ENCODE measurements at regions not wholly inside any gene's neighbourhood (a gene's known extent, or its start where the extent isn't known, plus 50 kb on each side); places are given as distances from the start of the nearest gene placed in this dataset.

- H3K9ac ChIP-seq (replicated peaks; ENCODE audit: extremely low read depth, insufficient read depth, low read length): no peak overlapping the region
- no peak overlapping the region for H3K4me3 ChIP-seq (replicated peaks in 1 of 3; ENCODE audit: insufficient read depth in 1 of 3, low read depth in 1 of 3, low read length in 3 of 3)
- dilution Hi-C loops (cut with MboI; ENCODE audit: extremely low pct_ligation_motif_present, low sequenced_read_pairs) (no loop called here), intact Hi-C loops (cut with micrococcal nuclease) (no loop called here)
- CTCF ChIA-PET: interaction anchor here (1.3 kb wide), 1 partner anchor 254 kb away, joined by 3 read pairs; no protein-coding TSS in a partner anchor
- DNase-seq (ENCODE audit: low read depth, low spot score): no peak
- TF ChIP-seq GATA2 (IDR thresholded peaks at IDR 0.05; ENCODE audit: insufficient read depth, insufficient read length, low read depth, low read length) (no peak), CTCF (IDR thresholded peaks at IDR 0.05; ENCODE audit: extremely low read depth in 1 of 2, insufficient read depth in 1 of 2, low read depth in 1 of 2, low read length in 2 of 2) (no peak), MAX (IDR thresholded peaks at IDR 0.05; ENCODE audit: insufficient read depth, insufficient read length) (no peak), POLR2A (IDR thresholded peaks at IDR 0.05; ENCODE audit: low read depth, low read length) (no peak), MYC (IDR thresholded peaks at IDR 0.05; ENCODE audit: low read depth, low read length) (no peak), FOS (IDR thresholded peaks at IDR 0.05; ENCODE audit: borderline replicate concordance, insufficient read depth, low read length) (no peak), JUN (IDR thresholded peaks at IDR 0.05; ENCODE audit: borderline replicate concordance, insufficient read depth, insufficient read length, low read depth) (no peak), EZH2 (IDR thresholded peaks at IDR 0.05; ENCODE audit: borderline replicate concordance, low read depth, low read length, severe bottlenecking) (no peak), POLR2AphosphoS5 (IDR thresholded peaks at IDR 0.05; ENCODE audit: insufficient read depth, low read depth, low read length) (no peak)
- POLR2A ChIA-PET: no interaction called here
- no peaks in the 10 kb centered on the region for H3K4me1 ChIP-seq (ENCODE audit: control insufficient read depth, extremely low read depth, insufficient read depth, low read length)
- H3K9me3 ChIP-seq (replicated peaks; ENCODE audit: control insufficient read depth, insufficient read depth, low read length): no peaks in the 10 kb centered on the region
- no peak overlapping the region for H3K4me2 ChIP-seq (ENCODE audit: insufficient read depth, low read length)
- BruUV-seq (replicated peaks): no TSS peak
- H3K27ac ChIP-seq (ENCODE audit: insufficient read depth, low read depth, low read length): no peak overlapping the region
- no peaks in the 10 kb centered on the region for H3K36me3 ChIP-seq (ENCODE audit: control insufficient read depth in 2 of 2, extremely low read depth in 1 of 2, insufficient read depth in 2 of 2, low read length in 2 of 2)
- no peaks in the 10 kb centered on the region for H3K9me1 ChIP-seq (replicated peaks; ENCODE audit: control insufficient read depth, extremely low read depth, insufficient read depth, low read length)
- H2AFZ ChIP-seq (ENCODE audit: low read depth, low read length): no peak overlapping the region
- no peaks in the 10 kb centered on the region for H4K20me1 ChIP-seq (replicated peaks; ENCODE audit: control insufficient read depth, extremely low read depth, insufficient read depth, low read length)
- FAIRE-seq: no peak
- peaks cover 0 to 3% of the 10 kb centered on the region in 2 experiments for H3K27me3 ChIP-seq (ENCODE audit: control insufficient read depth in 2 of 2, insufficient read depth in 2 of 2, low read length in 2 of 2)
- H3K79me2 ChIP-seq (ENCODE audit: control insufficient read depth, insufficient read depth, low read length): no peaks in the 10 kb centered on the region
These were observed 181.8 kb upstream of the MVB12B start for GRCh38 chr9:126144603-126145456.

Measured in endothelial cell of umbilical vein (primary cell).